GM18520 (cell line): ENCODE measurements at regions not wholly inside any gene's neighbourhood (a gene's known extent, or its start where the extent isn't known, plus 50 kb on each side); places are given as distances from the start of the nearest gene placed in this dataset.

Experiments used
- ATAC-seq: cut with Tn5 transposase; IDR thresholded peaks from one replicate; pipeline ENCODE4 v1.9.1; 2021; ENCODE audit not compliant: unreplicated experiment

GRCh38 chr3:189455009-189455408 lies 176.2 kb upstream of the TP63 start:
- ATAC-seq = no peak

GRCh38 chr3:189455641-189456417 lies 175.4 kb upstream of the TP63 start:
- ATAC-seq = no peak

DNA sequence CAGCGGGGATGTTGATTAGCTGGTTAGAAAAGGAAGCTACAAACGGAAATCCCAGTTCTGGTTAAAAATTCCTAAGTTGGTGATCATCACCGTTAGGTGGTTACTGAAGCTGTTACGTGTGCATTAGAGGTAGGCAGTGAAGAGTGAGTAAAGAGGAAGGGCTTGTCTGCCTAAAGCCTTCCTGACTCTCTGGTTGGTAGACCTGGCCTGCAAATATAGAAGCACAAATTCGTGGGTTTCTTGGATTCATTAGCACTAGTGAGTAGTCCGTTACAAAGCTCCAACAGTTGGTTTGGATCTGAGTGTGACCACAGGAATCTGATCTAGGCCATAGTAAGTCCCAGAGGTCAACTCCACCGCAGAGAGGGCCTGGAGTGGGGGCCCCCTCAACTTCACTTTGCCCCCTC lies 174.0 kb upstream of the TP63 start:
- no peak for ATAC-seq

DNA sequence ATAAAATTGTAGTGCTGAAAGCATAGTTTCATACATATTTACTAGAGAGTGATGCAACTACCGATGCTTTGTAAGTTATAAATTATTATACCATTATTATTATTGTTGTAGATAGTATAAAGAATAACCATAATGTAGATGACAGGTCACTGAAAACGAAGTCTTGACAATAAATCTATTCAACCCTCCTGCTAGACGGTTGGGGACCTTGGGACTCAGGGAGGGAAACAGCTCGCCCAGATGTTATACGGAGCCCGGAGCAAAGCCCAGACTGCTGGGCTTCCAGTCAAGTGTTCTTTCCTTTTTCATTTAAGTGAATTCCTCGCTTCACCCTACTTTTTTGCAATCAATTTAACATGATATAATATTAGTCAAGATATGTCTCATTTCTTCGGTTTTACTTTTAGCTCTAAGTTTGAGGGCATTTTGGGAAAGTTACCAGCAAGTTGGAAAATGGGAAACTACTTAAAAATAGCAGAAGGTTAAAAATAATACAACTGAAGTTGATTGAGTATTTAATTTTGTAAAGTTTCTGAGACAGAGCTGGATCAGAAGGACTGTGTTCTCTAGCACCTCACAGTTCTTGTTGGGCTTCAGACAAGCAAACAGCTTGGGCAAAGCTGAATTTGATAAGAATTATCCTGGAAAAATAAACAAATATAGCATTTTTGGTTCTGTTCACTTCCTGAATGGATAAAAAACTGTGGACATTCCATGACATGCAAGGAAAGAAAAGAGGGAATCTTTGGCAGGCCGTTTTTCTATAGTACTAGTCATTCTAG lies 173.4 kb upstream of the TP63 start:
- no peak for ATAC-seq

- no peak for ATAC-seq
Observed at GRCh38 chr3:189458528-189458927, 172.7 kb upstream of the TP63 start.

- ATAC-seq = no peak
Observed at GRCh38 chr3:189459231-189459630, 172.0 kb upstream of the TP63 start.

- ATAC-seq = no peak
Observed at GRCh38 chr3:189460511-189460910, 170.7 kb upstream of the TP63 start.

DNA sequence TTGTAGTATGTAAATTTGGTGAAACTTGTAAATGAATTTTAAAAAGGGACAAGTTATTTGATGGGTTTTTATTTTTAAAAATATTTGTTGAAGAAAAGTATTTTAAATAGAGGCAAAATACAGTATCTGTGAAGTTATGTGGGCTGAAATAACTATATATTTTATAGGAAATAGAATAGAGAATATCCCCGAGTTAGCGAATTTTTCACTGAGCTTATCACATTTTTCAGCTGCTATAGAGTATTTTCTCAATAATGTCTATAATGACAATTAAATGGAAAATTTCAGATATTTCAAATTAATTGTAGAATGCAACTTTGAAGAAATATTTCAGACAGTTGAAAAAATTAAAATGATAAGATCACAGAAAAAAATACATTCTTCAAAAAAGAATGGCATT lies 166.4 kb upstream of the TP63 start:
- no peak for ATAC-seq

GRCh38 chr3:189466004-189466403 lies 165.2 kb upstream of the TP63 start:
- no peak for ATAC-seq

DNA sequence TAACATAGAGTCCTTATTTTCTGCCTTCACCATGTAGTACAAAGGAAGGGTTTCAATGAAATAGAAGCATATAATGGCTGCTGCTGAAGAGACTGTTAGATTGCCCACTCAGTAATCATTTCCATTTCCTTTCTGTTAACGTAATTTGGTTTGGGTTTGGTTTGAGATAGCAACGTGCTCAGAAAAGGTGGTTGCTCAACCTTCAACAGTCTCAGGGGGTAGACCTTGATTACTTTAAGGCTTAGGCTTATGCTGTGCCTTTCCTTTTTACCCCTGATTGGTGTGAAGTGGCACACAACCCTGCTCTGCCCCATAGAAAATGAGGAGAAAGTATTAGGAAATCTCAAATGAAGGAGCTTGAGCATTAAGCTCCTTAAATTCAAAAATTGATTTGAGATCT lies 163.7 kb upstream of the TP63 start:
- no peak for ATAC-seq

DNA sequence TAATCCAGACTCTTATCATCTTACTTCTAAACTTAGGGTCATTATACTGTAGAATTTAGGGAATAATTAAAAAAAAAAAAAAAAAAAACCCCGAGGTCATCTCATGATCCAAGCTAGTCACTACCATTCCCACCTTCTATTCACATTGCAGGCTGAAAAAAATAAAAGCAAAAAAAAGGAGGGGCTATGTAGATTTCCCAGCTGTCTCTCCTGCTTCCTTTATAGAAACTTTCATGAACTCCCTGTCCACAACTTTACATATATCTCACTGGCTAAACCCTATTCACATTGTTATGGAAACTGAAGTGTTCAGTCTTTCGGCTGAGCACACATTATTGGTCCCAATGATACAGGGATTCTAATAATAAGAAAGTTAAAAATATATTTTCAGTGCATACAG lies 156.2 kb upstream of the TP63 start:
- ATAC-seq = no peak

GRCh38 chr3:189477614-189478013 lies 153.6 kb upstream of the TP63 start:
- no peak for ATAC-seq

DNA sequence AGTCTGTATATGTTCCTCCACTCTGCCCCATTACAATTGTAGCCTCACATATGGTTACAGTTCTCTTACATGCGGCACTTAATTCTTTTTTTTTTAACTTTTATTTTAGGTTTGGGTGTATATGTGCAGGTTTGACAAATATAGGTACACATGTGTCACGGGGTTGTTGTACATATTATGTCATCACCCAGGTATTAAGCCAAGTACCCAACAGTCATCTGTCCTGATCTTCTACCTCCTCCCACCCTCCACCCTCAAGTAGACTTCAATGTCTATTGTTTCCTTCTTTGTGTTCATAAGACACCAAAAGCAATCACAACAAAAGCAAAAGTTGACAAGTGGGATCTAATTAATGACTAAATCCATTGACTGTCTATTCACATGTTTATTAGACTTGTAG lies 144.6 kb upstream of the TP63 start:
- no peak for ATAC-seq

DNA sequence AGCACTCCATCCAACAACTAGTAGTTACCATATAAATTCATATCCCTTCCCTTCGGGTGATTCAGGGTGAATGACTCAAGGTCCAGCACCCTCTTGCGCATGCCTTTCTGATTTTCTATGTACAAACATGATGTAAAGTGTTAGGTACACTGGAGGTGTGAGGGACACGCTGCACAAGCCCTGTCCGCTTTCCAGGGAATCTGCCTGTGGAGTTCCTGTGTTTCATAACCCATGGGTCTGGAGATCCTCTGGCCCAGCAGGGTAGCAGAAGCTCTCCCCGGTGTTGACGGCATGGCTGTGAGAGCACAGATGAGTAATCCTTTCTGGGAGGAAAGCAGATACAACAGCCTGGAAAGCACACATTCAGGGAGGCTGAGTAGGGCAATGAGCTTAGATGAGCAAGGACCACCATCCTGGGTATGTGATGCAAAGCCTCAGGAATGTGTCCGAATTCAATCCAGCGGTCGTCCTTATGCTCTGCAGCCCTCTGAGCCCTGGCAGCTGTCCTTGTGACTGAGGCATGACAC lies 142.9 kb upstream of the TP63 start:
- no peak for ATAC-seq

DNA sequence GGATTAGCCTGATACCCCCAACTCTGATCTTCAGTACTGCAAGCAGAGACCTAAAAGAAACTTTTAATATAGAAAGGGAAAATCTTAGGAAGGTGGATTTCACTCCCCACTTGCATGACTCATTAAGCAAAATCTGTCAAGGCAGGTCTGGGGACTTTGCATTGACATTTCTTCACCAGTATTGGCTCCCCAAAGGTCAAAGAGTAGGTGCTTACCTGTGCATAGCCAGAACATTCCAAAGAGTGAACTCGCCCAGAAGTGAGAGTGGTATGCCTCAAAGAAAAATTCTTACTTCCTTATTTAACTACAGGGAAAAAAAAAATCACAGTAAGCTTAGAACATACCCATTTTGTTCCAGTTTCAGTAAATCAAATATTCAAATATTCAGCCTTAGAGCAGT lies 140.9 kb upstream of the TP63 start:
- ATAC-seq = no peak

DNA sequence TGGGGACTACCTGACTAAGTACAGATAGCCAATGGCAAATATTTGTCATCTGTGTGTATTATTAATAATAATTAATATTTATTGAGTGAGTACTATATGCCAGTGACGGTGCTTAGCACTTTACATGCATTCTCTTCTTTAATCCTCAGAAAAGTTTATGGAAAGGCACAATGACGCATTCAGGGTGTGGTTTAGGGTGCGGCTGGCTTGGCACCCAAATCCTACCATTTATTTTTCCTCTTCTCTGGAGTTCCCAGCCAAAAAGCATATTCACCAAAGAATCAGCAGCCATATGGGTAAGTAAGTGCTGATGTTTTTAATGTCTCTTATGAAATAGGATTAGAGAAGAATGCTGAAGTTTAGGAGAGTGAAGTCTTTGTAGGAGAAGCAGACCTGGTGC lies 140.4 kb upstream of the TP63 start:
- ATAC-seq = no peak

GRCh38 chr3:189491831-189492230 lies 139.4 kb upstream of the TP63 start:
- ATAC-seq = no peak

- ATAC-seq = no peak
Observed at GRCh38 chr3:189493271-189493670, 137.9 kb upstream of the TP63 start.

DNA sequence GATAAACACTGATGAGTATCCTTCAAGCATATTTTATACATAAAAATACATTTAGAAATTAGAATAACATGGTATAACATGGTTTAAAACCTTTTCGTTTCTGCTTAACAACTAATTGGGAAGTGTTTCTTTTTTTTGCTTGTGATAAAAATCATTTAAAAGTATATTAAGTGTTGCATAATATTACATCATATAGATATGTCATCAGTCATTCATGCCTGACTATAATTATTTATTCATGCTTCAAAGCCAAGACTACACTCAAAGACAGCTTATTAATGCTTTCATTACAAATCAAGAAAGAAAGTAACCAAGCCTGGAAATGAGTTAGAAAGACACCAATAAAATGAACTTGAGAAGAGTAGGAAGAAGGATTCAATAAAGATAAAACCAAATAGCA lies 136.6 kb upstream of the TP63 start:
- ATAC-seq = no peak

GRCh38 chr3:189496375-189497138 lies 134.6 kb upstream of the TP63 start:
- ATAC-seq = no peak

DNA sequence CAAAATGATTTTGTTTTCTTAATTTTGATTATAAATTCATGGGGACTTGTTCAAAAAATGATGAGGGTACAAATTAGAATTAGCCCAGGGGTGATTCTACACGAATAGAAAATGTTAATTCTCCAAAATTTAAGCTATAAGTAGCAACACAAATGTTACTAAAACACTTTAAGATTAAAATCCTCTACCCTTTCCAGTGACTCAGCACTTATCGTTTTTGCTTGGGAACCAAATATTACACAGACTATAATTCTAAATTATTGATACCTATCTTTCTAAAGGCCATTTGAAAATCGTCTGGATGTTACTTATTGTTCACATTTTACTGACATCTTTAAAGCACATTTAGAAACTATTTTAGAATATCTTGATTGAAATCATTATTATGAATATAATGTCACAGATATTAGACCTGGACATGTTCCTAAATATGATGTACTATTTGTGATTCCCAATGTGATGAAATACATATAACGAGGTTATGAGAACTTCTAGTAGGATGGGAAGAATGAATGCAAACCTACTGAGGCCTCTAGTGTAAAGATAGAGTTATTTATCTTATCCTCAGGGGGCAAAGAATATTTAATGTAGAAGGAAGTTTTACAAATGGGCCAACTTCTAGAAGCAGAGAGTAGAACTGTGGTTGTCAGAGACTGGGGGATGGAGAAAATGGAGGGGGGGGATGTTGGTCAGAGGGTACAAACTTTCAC lies 132.0 kb upstream of the TP63 start:
- no peak for ATAC-seq
